ENCODE measurements at regions not wholly inside any gene's neighbourhood (a gene's known extent, or its start where the extent isn't known, plus 50 kb on each side); places are given as distances from the start of the nearest gene placed in this dataset.

DNA sequence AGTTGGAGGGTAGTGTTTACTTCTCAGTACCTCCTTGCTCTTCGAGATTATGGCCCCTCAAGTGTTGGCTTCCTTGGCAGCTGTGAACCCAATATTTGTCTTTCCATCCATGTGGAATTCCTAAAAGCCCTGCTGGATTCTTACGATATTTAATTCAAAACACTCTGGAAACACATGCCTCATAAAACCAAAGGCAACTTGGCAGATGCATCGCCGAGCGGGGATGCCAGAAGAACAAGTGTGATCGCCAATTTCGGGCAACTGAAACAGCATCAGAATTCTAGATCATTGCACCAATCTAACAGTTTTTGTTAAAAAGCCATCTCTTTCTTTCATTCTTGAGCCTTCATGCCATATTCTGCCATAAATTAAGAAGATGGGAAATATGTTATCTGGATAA lies 934.4 kb downstream of the AACS start:
- Mint-ChIP-seq H3K27ac (no peak overlapping the region), H3K9me3 (peaks cover 91% of the 10 kb centered on the region)

More for the DNA sequence above, 934.4 kb downstream of the AACS start:
- Histone ChIP-seq H2AFZ (no peak overlapping the region), H3K4me1 (ENCODE audit: insufficient read depth) (no peaks in the 10 kb centered on the region), H4K20me1 (replicated peaks; ENCODE audit: insufficient read depth) (no peaks in the 10 kb centered on the region), H3K4me2 (no peak overlapping the region), H3K27ac (ENCODE audit: low read depth) (no peak overlapping the region), H3F3A (replicated peaks; ENCODE audit: low read depth) (no peaks in the 10 kb centered on the region), H3K4me3 (no peak overlapping the region), H3K9me2 (ENCODE audit: insufficient read depth) (no peaks in the 10 kb centered on the region), H3K79me2 (replicated peaks; ENCODE audit: insufficient read depth) (no peaks in the 10 kb centered on the region), H3K36me3 (ENCODE audit: insufficient read depth) (peaks cover 7% of the 10 kb centered on the region), H3K27me3 (ENCODE audit: insufficient read depth) (no peaks in the 10 kb centered on the region)
- TF ChIP-seq, protein P1, sequence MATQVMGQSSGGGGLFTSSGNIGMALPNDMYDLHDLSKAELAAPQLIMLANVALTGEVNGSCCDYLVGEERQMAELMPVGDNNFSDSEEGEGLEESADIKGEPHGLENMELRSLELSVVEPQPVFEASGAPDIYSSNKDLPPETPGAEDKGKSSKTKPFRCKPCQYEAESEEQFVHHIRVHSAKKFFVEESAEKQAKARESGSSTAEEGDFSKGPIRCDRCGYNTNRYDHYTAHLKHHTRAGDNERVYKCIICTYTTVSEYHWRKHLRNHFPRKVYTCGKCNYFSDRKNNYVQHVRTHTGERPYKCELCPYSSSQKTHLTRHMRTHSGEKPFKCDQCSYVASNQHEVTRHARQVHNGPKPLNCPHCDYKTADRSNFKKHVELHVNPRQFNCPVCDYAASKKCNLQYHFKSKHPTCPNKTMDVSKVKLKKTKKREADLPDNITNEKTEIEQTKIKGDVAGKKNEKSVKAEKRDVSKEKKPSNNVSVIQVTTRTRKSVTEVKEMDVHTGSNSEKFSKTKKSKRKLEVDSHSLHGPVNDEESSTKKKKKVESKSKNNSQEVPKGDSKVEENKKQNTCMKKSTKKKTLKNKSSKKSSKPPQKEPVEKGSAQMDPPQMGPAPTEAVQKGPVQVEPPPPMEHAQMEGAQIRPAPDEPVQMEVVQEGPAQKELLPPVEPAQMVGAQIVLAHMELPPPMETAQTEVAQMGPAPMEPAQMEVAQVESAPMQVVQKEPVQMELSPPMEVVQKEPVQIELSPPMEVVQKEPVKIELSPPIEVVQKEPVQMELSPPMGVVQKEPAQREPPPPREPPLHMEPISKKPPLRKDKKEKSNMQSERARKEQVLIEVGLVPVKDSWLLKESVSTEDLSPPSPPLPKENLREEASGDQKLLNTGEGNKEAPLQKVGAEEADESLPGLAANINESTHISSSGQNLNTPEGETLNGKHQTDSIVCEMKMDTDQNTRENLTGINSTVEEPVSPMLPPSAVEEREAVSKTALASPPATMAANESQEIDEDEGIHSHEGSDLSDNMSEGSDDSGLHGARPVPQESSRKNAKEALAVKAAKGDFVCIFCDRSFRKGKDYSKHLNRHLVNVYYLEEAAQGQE (IDR thresholded peaks at IDR 0.05; ENCODE audit: unreplicated experiment), result no peak
- no peak for TF ChIP-seq EZH2phosphoT487 (IDR thresholded peaks at IDR 0.05; ENCODE audit: unreplicated experiment)
- no peak for TF ChIP-seq POLR2AphosphoS5 (IDR thresholded peaks at IDR 0.05; ENCODE audit: low read depth)
- TF ChIP-seq, protein P2, sequence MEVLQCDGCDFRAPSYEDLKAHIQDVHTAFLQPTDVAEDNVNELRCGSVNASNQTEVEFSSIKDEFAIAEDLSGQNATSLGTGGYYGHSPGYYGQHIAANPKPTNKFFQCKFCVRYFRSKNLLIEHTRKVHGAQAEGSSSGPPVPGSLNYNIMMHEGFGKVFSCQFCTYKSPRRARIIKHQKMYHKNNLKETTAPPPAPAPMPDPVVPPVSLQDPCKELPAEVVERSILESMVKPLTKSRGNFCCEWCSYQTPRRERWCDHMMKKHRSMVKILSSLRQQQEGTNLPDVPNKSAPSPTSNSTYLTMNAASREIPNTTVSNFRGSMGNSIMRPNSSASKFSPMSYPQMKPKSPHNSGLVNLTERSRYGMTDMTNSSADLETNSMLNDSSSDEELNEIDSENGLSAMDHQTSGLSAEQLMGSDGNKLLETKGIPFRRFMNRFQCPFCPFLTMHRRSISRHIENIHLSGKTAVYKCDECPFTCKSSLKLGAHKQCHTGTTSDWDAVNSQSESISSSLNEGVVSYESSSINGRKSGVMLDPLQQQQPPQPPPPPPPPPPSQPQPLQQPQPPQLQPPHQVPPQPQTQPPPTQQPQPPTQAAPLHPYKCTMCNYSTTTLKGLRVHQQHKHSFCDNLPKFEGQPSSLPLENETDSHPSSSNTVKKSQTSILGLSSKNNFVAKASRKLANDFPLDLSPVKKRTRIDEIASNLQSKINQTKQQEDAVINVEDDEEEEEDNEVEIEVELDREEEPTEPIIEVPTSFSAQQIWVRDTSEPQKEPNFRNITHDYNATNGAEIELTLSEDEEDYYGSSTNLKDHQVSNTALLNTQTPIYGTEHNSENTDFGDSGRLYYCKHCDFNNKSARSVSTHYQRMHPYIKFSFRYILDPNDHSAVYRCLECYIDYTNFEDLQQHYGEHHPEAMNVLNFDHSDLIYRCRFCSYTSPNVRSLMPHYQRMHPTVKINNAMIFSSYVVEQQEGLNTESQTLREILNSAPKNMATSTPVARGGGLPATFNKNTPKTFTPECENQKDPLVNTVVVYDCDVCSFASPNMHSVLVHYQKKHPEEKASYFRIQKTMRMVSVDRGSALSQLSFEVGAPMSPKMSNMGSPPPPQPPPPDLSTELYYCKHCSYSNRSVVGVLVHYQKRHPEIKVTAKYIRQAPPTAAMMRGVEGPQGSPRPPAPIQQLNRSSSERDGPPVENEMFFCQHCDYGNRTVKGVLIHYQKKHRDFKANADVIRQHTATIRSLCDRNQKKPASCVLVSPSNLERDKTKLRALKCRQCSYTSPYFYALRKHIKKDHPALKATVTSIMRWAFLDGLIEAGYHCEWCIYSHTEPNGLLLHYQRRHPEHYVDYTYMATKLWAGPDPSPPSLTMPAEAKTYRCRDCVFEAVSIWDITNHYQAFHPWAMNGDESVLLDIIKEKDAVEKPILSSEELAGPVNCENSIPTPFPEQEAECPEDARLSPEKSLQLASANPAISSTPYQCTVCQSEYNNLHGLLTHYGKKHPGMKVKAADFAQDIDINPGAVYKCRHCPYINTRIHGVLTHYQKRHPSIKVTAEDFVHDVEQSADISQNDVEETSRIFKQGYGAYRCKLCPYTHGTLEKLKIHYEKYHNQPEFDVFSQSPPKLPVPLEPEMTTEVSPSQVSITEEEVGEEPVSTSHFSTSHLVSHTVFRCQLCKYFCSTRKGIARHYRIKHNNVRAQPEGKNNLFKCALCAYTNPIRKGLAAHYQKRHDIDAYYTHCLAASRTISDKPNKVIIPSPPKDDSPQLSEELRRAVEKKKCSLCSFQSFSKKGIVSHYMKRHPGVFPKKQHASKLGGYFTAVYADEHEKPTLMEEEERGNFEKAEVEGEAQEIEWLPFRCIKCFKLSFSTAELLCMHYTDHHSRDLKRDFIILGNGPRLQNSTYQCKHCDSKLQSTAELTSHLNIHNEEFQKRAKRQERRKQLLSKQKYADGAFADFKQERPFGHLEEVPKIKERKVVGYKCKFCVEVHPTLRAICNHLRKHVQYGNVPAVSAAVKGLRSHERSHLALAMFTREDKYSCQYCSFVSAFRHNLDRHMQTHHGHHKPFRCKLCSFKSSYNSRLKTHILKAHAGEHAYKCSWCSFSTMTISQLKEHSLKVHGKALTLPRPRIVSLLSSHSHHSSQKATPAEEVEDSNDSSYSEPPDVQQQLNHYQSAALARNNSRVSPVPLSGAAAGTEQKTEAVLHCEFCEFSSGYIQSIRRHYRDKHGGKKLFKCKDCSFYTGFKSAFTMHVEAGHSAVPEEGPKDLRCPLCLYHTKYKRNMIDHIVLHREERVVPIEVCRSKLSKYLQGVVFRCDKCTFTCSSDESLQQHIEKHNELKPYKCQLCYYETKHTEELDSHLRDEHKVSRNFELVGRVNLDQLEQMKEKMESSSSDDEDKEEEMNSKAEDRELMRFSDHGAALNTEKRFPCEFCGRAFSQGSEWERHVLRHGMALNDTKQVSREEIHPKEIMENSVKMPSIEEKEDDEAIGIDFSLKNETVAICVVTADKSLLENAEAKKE (CRISPR knock-in tag; IDR thresholded peaks at IDR 0.05), result no peak
- TF ChIP-seq, protein P3, sequence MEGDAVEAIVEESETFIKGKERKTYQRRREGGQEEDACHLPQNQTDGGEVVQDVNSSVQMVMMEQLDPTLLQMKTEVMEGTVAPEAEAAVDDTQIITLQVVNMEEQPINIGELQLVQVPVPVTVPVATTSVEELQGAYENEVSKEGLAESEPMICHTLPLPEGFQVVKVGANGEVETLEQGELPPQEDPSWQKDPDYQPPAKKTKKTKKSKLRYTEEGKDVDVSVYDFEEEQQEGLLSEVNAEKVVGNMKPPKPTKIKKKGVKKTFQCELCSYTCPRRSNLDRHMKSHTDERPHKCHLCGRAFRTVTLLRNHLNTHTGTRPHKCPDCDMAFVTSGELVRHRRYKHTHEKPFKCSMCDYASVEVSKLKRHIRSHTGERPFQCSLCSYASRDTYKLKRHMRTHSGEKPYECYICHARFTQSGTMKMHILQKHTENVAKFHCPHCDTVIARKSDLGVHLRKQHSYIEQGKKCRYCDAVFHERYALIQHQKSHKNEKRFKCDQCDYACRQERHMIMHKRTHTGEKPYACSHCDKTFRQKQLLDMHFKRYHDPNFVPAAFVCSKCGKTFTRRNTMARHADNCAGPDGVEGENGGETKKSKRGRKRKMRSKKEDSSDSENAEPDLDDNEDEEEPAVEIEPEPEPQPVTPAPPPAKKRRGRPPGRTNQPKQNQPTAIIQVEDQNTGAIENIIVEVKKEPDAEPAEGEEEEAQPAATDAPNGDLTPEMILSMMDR (conservative IDR thresholded peaks at IDR 0.05; ENCODE audit: low read depth in 2 of 2), result no peak
- no peak for TF ChIP-seq NANOG (IDR thresholded peaks at IDR 0.05; ENCODE audit: borderline replicate concordance)
- TF ChIP-seq STAT1 (IDR thresholded peaks at IDR 0.05; ENCODE audit: unreplicated experiment), result no peak
- no peak for TF ChIP-seq ZNF331 (CRISPR knock-in tag; IDR thresholded peaks at IDR 0.05; ENCODE audit: low read depth)
- TF ChIP-seq EZH2 (IDR thresholded peaks at IDR 0.05; ENCODE audit: low read depth, unreplicated experiment), result no peak
- Mint-ChIP-seq H3K36me3 (ENCODE audit: low read depth) (peaks cover 37% of the 10 kb centered on the region; the same call in 2 of the 3 replicates), H3K27me3 (ENCODE audit: insufficient read depth, low read depth, poor library complexity) (no peaks in the 10 kb centered on the region), H3K4me3 (no peak overlapping the region), H3K4me1 (no peaks in the 10 kb centered on the region)
- DNase-seq (ENCODE audit: low spot score), result no peak
- no peak for ATAC-seq
